ENCODE measurements at regions not wholly inside any gene's neighbourhood (a gene's known extent, or its start where the extent isn't known, plus 50 kb on each side); places are given as distances from the start of the nearest gene placed in this dataset.

- ChIA-PET CTCF (ENCODE audit: low intra/inter-chr PET ratio) (no interaction called here), POLR2A (no interaction called here)
- BruUV-seq (replicated peaks), result no TSS peak
- no peaks in the 10 kb centered on the region for H3K4me1 ChIP-seq (replicated peaks in 1 of 2; ENCODE audit: control insufficient read depth in 2 of 2, insufficient read depth in 2 of 2, low read length in 2 of 2)
- H3K27me3 ChIP-seq (ENCODE audit: control insufficient read depth in 2 of 2, insufficient read depth in 2 of 2, low read length in 2 of 2), result no peaks in the 10 kb centered on the region
- H3K36me3 ChIP-seq (ENCODE audit: control insufficient read depth, insufficient read depth, low read length), result no peaks in the 10 kb centered on the region
- H3K4me2 ChIP-seq (ENCODE audit: insufficient read depth, low read length), result no peak overlapping the region
- FAIRE-seq (no peak), DNase-seq (ENCODE audit: extremely low read depth in 1 of 4, low spot score in 3 of 4) (no peak), ATAC-seq (no peak)
- no peak overlapping the region for H3K4me3 ChIP-seq
- whole genome bisulfite sequencing (ENCODE audit: insufficient coverage, low coverage, missing lambda C conversion rate), result 0% methylated on average over 1 of the region's 1 CpG
- no peaks in the 10 kb centered on the region for H3K9me1 ChIP-seq (ENCODE audit: control insufficient read depth, insufficient read depth, low read length)
- no peaks in the 10 kb centered on the region for H4K20me1 ChIP-seq (replicated peaks; ENCODE audit: control insufficient read depth, insufficient read depth, low read length)
- intact Hi-C loops (cut with micrococcal nuclease), result no loop called here
- no peak overlapping the region for H3K27ac ChIP-seq (ENCODE audit: extremely low read depth, low read depth, low read length)
- no peaks in the 10 kb centered on the region for H3K79me2 ChIP-seq (ENCODE audit: control insufficient read depth, insufficient read depth, low read length)
- TF ChIP-seq ELF1 (tag; IDR thresholded peaks at IDR 0.05), result no peak
- no peak for TF ChIP-seq STAT6 (CRISPR knock-in tag; IDR thresholded peaks at IDR 0.05)
- no peak for TF ChIP-seq ARNT (IDR thresholded peaks at IDR 0.05)
- no peak for TF ChIP-seq THAP12 (CRISPR knock-in tag; IDR thresholded peaks at IDR 0.05)
- no peak for TF ChIP-seq AFF1 (IDR thresholded peaks at IDR 0.05; ENCODE audit: low read depth in 1 of 2, partially characterized antibody in 2 of 2)
- TF ChIP-seq ZNF347 (CRISPR knock-in tag; IDR thresholded peaks at IDR 0.05; ENCODE audit: low read depth), result no peak
- no peak for TF ChIP-seq CBX8 (IDR thresholded peaks at IDR 0.05; ENCODE audit: borderline replicate concordance, extremely low read depth, low read depth, low read length, poor library complexity, severe bottlenecking)
- TF ChIP-seq PHB2 (IDR thresholded peaks at IDR 0.05; ENCODE audit: low read depth), result no peak
- TF ChIP-seq ZNF280A (IDR thresholded peaks at IDR 0.05; ENCODE audit: low read depth, partially characterized antibody), result no peak
- in situ Hi-C loops (cut with MboI), result no loop called here
- H3K9ac ChIP-seq (ENCODE audit: insufficient read depth in 1 of 2, low read depth in 2 of 2, low read length in 2 of 2), result no peak overlapping the region
- H3K9me3 ChIP-seq (replicated peaks; ENCODE audit: control insufficient read depth, insufficient read depth, low read depth, low read length), result no peaks in the 10 kb centered on the region
- H2AFZ ChIP-seq (ENCODE audit: low read depth, low read length), result no peak overlapping the region
Measured at GRCh38 chr12:19688532-19688931, 249.2 kb downstream of the AEBP2 start.

All from K562 (cell line).